HepG2 (cell line): ENCODE measurements at regions not wholly inside any gene's neighbourhood (a gene's known extent, or its start where the extent isn't known, plus 50 kb on each side); places are given as distances from the start of the nearest gene placed in this dataset.

Experiments used
- ATAC-seq: fragments of 200-7000 bp; cut with Tn5 transposase; 3 replicates; pipeline ENCODE4 v1.9.1; 2020; ENCODE audit warnings: mild to moderate bottlenecking, moderate library complexity
- BruUV-seq: library from RNA; stranded (reverse); fragments of 400-500 nt; replicated peaks from 2 replicates; lab custom pipeline; 2021; lab: Mats Ljungman, UMichigan
- CTCF ChIA-PET: fragments of 300-600 bp; formaldehyde crosslinking; extraction: SDS; loops from one replicate; lab custom pipeline; 2021; ENCODE audit warnings: low total read pairs, inconsistent platforms, low intra/inter-chr PET ratio; lab: Yijun Ruan, JAX
- POLR2A ChIA-PET: fragments of 350-600 bp; sonication (Branson Sonifier 250); formaldehyde crosslinking; loops from one replicate; lab custom pipeline; 2020; ENCODE audit warnings: antibody characterized with exemption, inconsistent platforms; lab: Yijun Ruan, JAX
- DNase-seq: peaks from one replicate; pipeline ENCODE4 v3.0.0-alpha.2; 2015; ENCODE audit warnings: low spot score
- FAIRE-seq: peaks from 3 replicates; lab custom pipeline; 2011; peaks lifted over from hg19 to GRCh38; lab: Jason Lieb, UNC
- H2AFZ ChIP-seq: one replicate; pipeline ENCODE4 v1.6.1; 2011; ENCODE audit warnings: low read length, inconsistent platforms
- H3K27ac ChIP-seq: fragments of 300-600 bp; 3 replicates; pipeline ENCODE4 v1.8.0; 2011; ENCODE audit warnings: mixed run types, mild to moderate bottlenecking, mixed read lengths, low read length, inconsistent platforms; ENCODE audit not compliant: insufficient read depth; ENCODE audit errors: extremely low read length
- H3K27me3 ChIP-seq, 2 experiments: fragments of 200-600 bp in 1 of 2; 2 replicates in 1 of 2; 3 replicates in 1 of 2; pipeline versions ENCODE4 v1.6.0 to v1.8.0; 2011; ENCODE audit warnings: low read length in 2 of 2, mild to moderate bottlenecking in 2 of 2, moderate library complexity in 2 of 2, inconsistent platforms in 1 of 2; ENCODE audit not compliant: insufficient read depth in 2 of 2, control insufficient read depth in 1 of 2
- H3K36me3 ChIP-seq, 2 experiments: fragments of 200-600 bp in 1 of 2; replicated peaks in 1 of 2; 2 replicates in 1 of 2; 3 replicates in 1 of 2; pipeline versions ENCODE4 v1.5.1 to v1.8.0; 2011; ENCODE audit warnings: low read length in 2 of 2, inconsistent platforms in 1 of 2; ENCODE audit not compliant: insufficient read depth in 2 of 2, control insufficient read depth in 1 of 2
- H3K4me1 ChIP-seq: 2 replicates; pipeline ENCODE4 v1.5.1; 2012; ENCODE audit warnings: low read length, inconsistent platforms; ENCODE audit not compliant: insufficient read depth
- H3K4me2 ChIP-seq: 2 replicates; pipeline ENCODE4 v1.6.0; 2011; ENCODE audit warnings: low read depth, low read length, inconsistent platforms
- H3K4me3 ChIP-seq, 3 experiments: fragments of 200-600 bp in 1 of 3; sonication (generic), shearing (Covaris generic) in 1 of 3; replicated peaks in 1 of 3; 2 replicates each; pipeline ENCODE4 v1.5.1; 2011 to 2016; ENCODE audit warnings: low read length in 3 of 3, inconsistent platforms in 2 of 3, low read depth in 2 of 3, mild to moderate bottlenecking in 2 of 3, control low read depth in 1 of 3, mixed read lengths in 1 of 3; ENCODE audit not compliant: insufficient read depth in 1 of 3
- H3K79me2 ChIP-seq: one replicate; pipeline ENCODE4 v1.6.1; 2011; ENCODE audit warnings: low read length, inconsistent platforms; ENCODE audit not compliant: insufficient read depth
- H3K9ac ChIP-seq: 2 replicates; pipeline ENCODE4 v1.6.0; 2011; ENCODE audit warnings: mild to moderate bottlenecking, low read depth, low read length, inconsistent platforms; ENCODE audit not compliant: insufficient read depth
- H3K9me3 ChIP-seq: 2 replicates; pipeline ENCODE4 v1.5.1; 2012; ENCODE audit warnings: mild to moderate bottlenecking, low read length
- H4K20me1 ChIP-seq: 2 replicates; pipeline ENCODE4 v1.6.0; 2011; ENCODE audit warnings: inconsistent platforms, mild to moderate bottlenecking, low read length, moderate library complexity; ENCODE audit not compliant: insufficient read depth
- ARID5B ChIP-seq: IDR thresholded peaks from 2 replicates; pipeline ENCODE4 v1.4.0; 2020; ENCODE audit warnings: mild to moderate bottlenecking, missing genetic modification reagents
- DBP ChIP-seq: sonication (generic); formaldehyde crosslinking; IDR thresholded peaks from 2 replicates; pipeline ENCODE4 v1.4.0; 2020; ENCODE audit warnings: missing genetic modification reagents; ENCODE audit errors: not compliant biosample characterization
- DMTF1 ChIP-seq: sonication (generic); formaldehyde crosslinking; IDR thresholded peaks from 2 replicates; pipeline ENCODE4 v1.4.0; 2020; ENCODE audit warnings: mild to moderate bottlenecking, missing genetic modification reagents
- DRAP1 ChIP-seq: IDR thresholded peaks from 2 replicates; pipeline ENCODE4 v1.6.1; 2016; ENCODE audit warnings: missing genetic modification reagents, missing compliant biosample characterization
- IKZF4 ChIP-seq: sonication (generic); formaldehyde crosslinking; IDR thresholded peaks from 2 replicates; pipeline ENCODE4 v1.5.1; 2020; ENCODE audit warnings: borderline replicate concordance, mild to moderate bottlenecking, low read depth, missing genetic modification reagents; ENCODE audit errors: not compliant biosample characterization
- MIER2 ChIP-seq: IDR thresholded peaks from 2 replicates; pipeline ENCODE4 v1.6.1; 2016; ENCODE audit warnings: missing biosample characterization, missing genetic modification reagents
- MXD1 ChIP-seq: sonication (generic); formaldehyde crosslinking; IDR thresholded peaks from 2 replicates; pipeline ENCODE4 v1.4.0; 2020; ENCODE audit warnings: mild to moderate bottlenecking, missing genetic modification reagents
- PBX3 ChIP-seq: sonication (generic); formaldehyde crosslinking; IDR thresholded peaks from 2 replicates; pipeline ENCODE4 v1.8.1; 2023; ENCODE audit warnings: missing genetic modification reagents, inconsistent platforms, borderline replicate concordance
- PLSCR1 ChIP-seq: sonication (generic); formaldehyde crosslinking; IDR thresholded peaks from 2 replicates; pipeline ENCODE4 v1.5.0; 2020; ENCODE audit warnings: missing genetic modification reagents, mild to moderate bottlenecking, borderline replicate concordance
- ZSCAN12 ChIP-seq: sonication (generic); formaldehyde crosslinking; IDR thresholded peaks from 2 replicates; pipeline ENCODE4 v1.9.0; 2021; ENCODE audit warnings: mild to moderate bottlenecking, missing genetic modification reagents
- WGBS: methylation state at CpG from one replicate; pipeline ENCODE4 v1.1.6; 2017; ENCODE audit warnings: low lambda C conversion rate; 5-methylcytosine and 5-hydroxymethylcytosine counted together
- in situ Hi-C: cut with HindIII; loops from 2 replicates; pipeline ENCODE4 v1.10.0; 2017; ENCODE audit warnings: low pct_unique_long_range_greater_than_20kb; ENCODE audit not compliant: extremely low pct_ligation_motif_present
- intact Hi-C: fragments of 100-400 bp; cut with micrococcal nuclease; formaldehyde crosslinking; loops from one replicate; pipeline ENCODE4 v1.10.0; 2022; ENCODE audit not compliant: unreplicated experiment

- Histone ChIP-seq H2AFZ (no peak overlapping the region), H3K4me1 (no peaks in the 10 kb centered on the region), H3K9ac (no peak overlapping the region), H3K79me2 (no peaks in the 10 kb centered on the region), H3K27me3 (no peaks in the 10 kb centered on the region), H3K9me3 (no peaks in the 10 kb centered on the region), H3K27ac (no peak overlapping the region), H3K36me3 (no peaks in the 10 kb centered on the region), H3K4me3 (no peak overlapping the region), H4K20me1 (no peaks in the 10 kb centered on the region), H3K4me2 (no peak overlapping the region)
- BruUV-seq = no TSS peak
- POLR2A ChIA-PET = no interaction called here
- no peak for FAIRE-seq
- intact Hi-C loops = no loop called here
- 63% methylated on average over 13 of the region's 13 CpGs for WGBS
- no peak for DNase-seq
- CTCF ChIA-PET = no interaction called here
- ATAC-seq = no peak
- in situ Hi-C loops = no loop called here
- no peak for TF ChIP-seq DBP
- no peak for TF ChIP-seq MIER2 (CRISPR knock-in tag)
- TF ChIP-seq PBX3 (CRISPR knock-in tag) = no peak
- TF ChIP-seq DMTF1 (CRISPR knock-in tag) = no peak
- TF ChIP-seq MXD1 = no peak
- no peak for TF ChIP-seq DRAP1 (CRISPR knock-in tag)
- TF ChIP-seq ARID5B (CRISPR knock-in tag) = no peak
- TF ChIP-seq PLSCR1 (CRISPR knock-in tag) = no peak
- no peak for TF ChIP-seq IKZF4 (CRISPR knock-in tag)
- no peak for TF ChIP-seq ZSCAN12 (CRISPR knock-in tag)
These were observed 220.1 kb upstream of the EYS start for GRCh38 chr6:65927141-65927540.
